PC-9 (cell line): ENCODE measurements at regions not wholly inside any gene's neighbourhood (a gene's known extent, or its start where the extent isn't known, plus 50 kb on each side); places are given as distances from the start of the nearest gene placed in this dataset.

Experiments used
- BruUV-seq: library from RNA; stranded (reverse); fragments of 400-500 nt; replicated peaks from 2 replicates; lab custom pipeline; 2021; lab: Mats Ljungman, UMichigan
- CTCF ChIA-PET: fragments of 300-600 bp; sonication (Branson Sonifier 250); formaldehyde crosslinking; loops from one replicate; lab custom pipeline; 2022; ENCODE audit warnings: antibody characterized with exemption; lab: Charles Lee
- POLR2A ChIA-PET: fragments of 300-600 bp; sonication (Branson Sonifier 250); formaldehyde crosslinking; loops from one replicate; lab custom pipeline; 2022; ENCODE audit warnings: antibody characterized with exemption; ENCODE audit not compliant: unreplicated experiment; lab: Charles Lee
- DNase-seq, 2 experiments: peaks; one replicate each; pipeline versions ENCODE4 v3.0.0 to v3.0.0-alpha.2; 2015 to 2022; ENCODE audit warnings: mixed read lengths in 1 of 2
- H2AFZ ChIP-seq: fragments of 200-600 bp; sonication (generic); 2 replicates; pipeline ENCODE4 v1.8.1; 2017; ENCODE audit warnings: antibody characterized with exemption
- H3F3A ChIP-seq: fragments of 200-600 bp; sonication (generic); 2 replicates; pipeline ENCODE4 v1.8.1; 2017; ENCODE audit warnings: antibody characterized with exemption, mild to moderate bottlenecking, low read depth; ENCODE audit not compliant: insufficient read depth
- H3K27ac ChIP-seq: fragments of 200-600 bp; sonication (generic); 2 replicates; pipeline ENCODE4 v1.6.1; 2016; ENCODE audit warnings: mixed run types
- H3K27me3 ChIP-seq: fragments of 200-600 bp; sonication (generic); 2 replicates; pipeline ENCODE4 v1.6.1; 2016; ENCODE audit warnings: low read depth, mixed run types; ENCODE audit not compliant: insufficient read depth
- H3K36me3 ChIP-seq: fragments of 200-600 bp; sonication (generic); 2 replicates; pipeline ENCODE4 v1.6.1; 2016; ENCODE audit warnings: low read depth, mixed run types
- H3K4me1 ChIP-seq: fragments of 200-600 bp; sonication (generic); replicated peaks from 2 replicates; pipeline ENCODE4 v1.6.1; 2016; ENCODE audit warnings: mixed run types; ENCODE audit not compliant: insufficient read depth
- H3K4me2 ChIP-seq: fragments of 200-600 bp; sonication (generic); 2 replicates; pipeline ENCODE4 v1.6.1; 2017; ENCODE audit warnings: mixed run types
- H3K4me3 ChIP-seq: fragments of 200-600 bp; sonication (generic); 2 replicates; pipeline ENCODE4 v1.6.1; 2016; ENCODE audit warnings: mixed run types
- H3K79me2 ChIP-seq: fragments of 200-600 bp; sonication (generic); 2 replicates; pipeline ENCODE4 v1.6.1; 2017; ENCODE audit warnings: low read depth, mixed run types
- H3K9me2 ChIP-seq: fragments of 200-600 bp; sonication (generic); 2 replicates; pipeline ENCODE4 v1.8.1; 2017; ENCODE audit warnings: mild to moderate bottlenecking; ENCODE audit not compliant: insufficient read depth
- H3K9me3 ChIP-seq: fragments of 200-600 bp; sonication (generic); 2 replicates; pipeline ENCODE4 v1.8.1; 2016; ENCODE audit warnings: low read depth; ENCODE audit not compliant: insufficient read depth
- H4K20me1 ChIP-seq: fragments of 200-600 bp; sonication (generic); 2 replicates; pipeline ENCODE4 v1.8.1; 2017; ENCODE audit not compliant: insufficient read depth
- CTCF ChIP-seq: fragments of 200-600 bp; sonication (generic); conservative IDR thresholded peaks from 2 replicates; pipeline ENCODE4 v1.6.1; 2017; ENCODE audit warnings: mixed run types, antibody characterized with exemption, mild to moderate bottlenecking, moderate library complexity
- EZH2 ChIP-seq: fragments of 200-600 bp; sonication (generic); IDR thresholded peaks from 2 replicates; pipeline ENCODE4 v1.8.0; 2017; ENCODE audit warnings: antibody characterized with exemption, low read depth
- intact Hi-C: fragments of 100-400 bp; cut with micrococcal nuclease; formaldehyde crosslinking; loops from one replicate; pipeline ENCODE4 v1.10.0; 2022; ENCODE audit not compliant: unreplicated experiment

GRCh38 chr4:138903185-138903584 is 112.4 kb upstream of the NOCT start:
- TF ChIP-seq EZH2, result no peak
- no peak for TF ChIP-seq CTCF
- no TSS peak for BruUV-seq
- Histone ChIP-seq H3F3A (peaks cover 8% of the 10 kb centered on the region), H4K20me1 (no peaks in the 10 kb centered on the region), H3K9me2 (no peaks in the 10 kb centered on the region), H3K27me3 (no peaks in the 10 kb centered on the region), H3K4me3 (no peak overlapping the region), H3K36me3 (no peaks in the 10 kb centered on the region), H2AFZ (no peak overlapping the region), H3K79me2 (no peaks in the 10 kb centered on the region), H3K4me2 (no peak overlapping the region), H3K27ac (no peak overlapping the region), H3K4me1 (peaks cover 9% of the 10 kb centered on the region), H3K9me3 (no peaks in the 10 kb centered on the region)
- CTCF ChIA-PET, result interaction anchor here (0.7 kb wide), 1 partner anchor 22 kb away, joined by 3 read pairs; no protein-coding TSS in a partner anchor
- no peak for DNase-seq
- POLR2A ChIA-PET, result no interaction called here
- intact Hi-C loops, result no loop called here

DNA sequence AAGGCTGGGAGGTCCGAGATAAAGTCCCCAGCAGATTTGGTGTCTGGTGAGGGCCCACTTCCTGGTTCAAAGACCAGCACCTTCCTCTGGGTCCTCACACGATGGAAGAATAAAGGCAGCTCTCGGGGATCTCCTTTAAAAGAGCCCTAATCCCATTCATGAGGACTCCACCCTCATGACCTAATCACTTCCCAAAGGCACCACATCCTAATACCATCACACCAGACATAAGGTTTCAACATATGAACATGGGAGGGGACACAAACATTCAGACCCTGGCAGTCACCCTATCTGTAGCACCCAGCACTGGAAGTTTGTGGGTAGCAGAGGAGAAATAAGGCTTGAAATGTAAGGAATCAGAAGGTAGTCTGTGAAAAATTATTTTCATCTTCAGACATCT is 112.9 kb upstream of the NOCT start:
- DNase-seq, result no peak
- no TSS peak for BruUV-seq
- no peaks in the 10 kb centered on the region for H3K9me2 ChIP-seq
- peaks cover 12% of the 10 kb centered on the region for H3F3A ChIP-seq
- H2AFZ ChIP-seq, result no peak overlapping the region
- H3K27ac ChIP-seq, result no peak overlapping the region
- no peaks in the 10 kb centered on the region for H3K9me3 ChIP-seq
- H3K36me3 ChIP-seq, result no peaks in the 10 kb centered on the region
- ChIA-PET CTCF (interaction anchor here (0.7 kb wide), 1 partner anchor 22 kb away, joined by 3 read pairs; no protein-coding TSS in a partner anchor), POLR2A (interaction anchor here (0.6 kb wide), 1 partner anchor 111 kb away, joined by 3 read pairs; no protein-coding TSS in a partner anchor)
- intact Hi-C loops, result no loop called here
- H3K79me2 ChIP-seq, result no peaks in the 10 kb centered on the region
- no peaks in the 10 kb centered on the region for H3K27me3 ChIP-seq
- no peak overlapping the region for H3K4me3 ChIP-seq
- no peaks in the 10 kb centered on the region for H4K20me1 ChIP-seq
- no peak overlapping the region for H3K4me2 ChIP-seq
- H3K4me1 ChIP-seq, result peaks cover 12% of the 10 kb centered on the region
- TF ChIP-seq EZH2, result no peak
- TF ChIP-seq CTCF, result no peak

- BruUV-seq, result no TSS peak
- Histone ChIP-seq H3K36me3 (no peaks in the 10 kb centered on the region), H3K79me2 (no peaks in the 10 kb centered on the region), H3K9me2 (no peaks in the 10 kb centered on the region), H3K4me3 (no peak overlapping the region), H2AFZ (no peak overlapping the region), H3K9me3 (no peaks in the 10 kb centered on the region), H3K4me1 (peaks cover 24% of the 10 kb centered on the region), H4K20me1 (no peaks in the 10 kb centered on the region), H3K27me3 (no peaks in the 10 kb centered on the region), H3K27ac (no peak overlapping the region), H3F3A (peaks cover 22% of the 10 kb centered on the region), H3K4me2 (no peak overlapping the region)
- no peak for DNase-seq
- CTCF ChIA-PET, result no interaction called here
- TF ChIP-seq CTCF, result no peak
- TF ChIP-seq EZH2, result no peak
- intact Hi-C loops, result no loop called here
- POLR2A ChIA-PET, result no interaction called here
These were observed 114.4 kb upstream of the NOCT start for GRCh38 chr4:138901177-138901576.
